CD14-positive monocyte (primary cell): ENCODE measurements at regions not wholly inside any gene's neighbourhood (a gene's known extent, or its start where the extent isn't known, plus 50 kb on each side); places are given as distances from the start of the nearest gene placed in this dataset.

Experiments
- DNase-seq, 3 donors: peaks; one replicate each; pipeline ENCODE4 v3.0.0-alpha.2; 2011 to 2022
- H2AFZ ChIP-seq: 2 replicates; pipeline ENCODE4 v1.6.0; 2012; ENCODE audit warnings: mild to moderate bottlenecking, low read depth, low read length, inconsistent platforms; ENCODE audit not compliant: insufficient read depth, poor library complexity, severe bottlenecking
- H3K27ac ChIP-seq, 2 donors: 1 replicate in 1 of 2; 2 replicates in 1 of 2; pipeline ENCODE4 v1.5.1; 2012 to 2013; ENCODE audit warnings: low read length in 2 of 2, control low read depth in 1 of 2, inconsistent platforms in 1 of 2, low read depth in 1 of 2, mild to moderate bottlenecking in 1 of 2
- H3K27me3 ChIP-seq, 2 donors: one replicate each; pipeline versions ENCODE4 v1.6.0 to v1.6.1; 2011 to 2013; ENCODE audit warnings: low read length in 2 of 2; ENCODE audit not compliant: control insufficient read depth in 2 of 2, insufficient read depth in 2 of 2
- H3K36me3 ChIP-seq, 2 donors: replicated peaks in 1 of 2; 1 replicate in 1 of 2; 2 replicates in 1 of 2; pipeline versions ENCODE4 v1.5.1 to v1.6.1; 2012 to 2013; ENCODE audit warnings: low read length in 2 of 2, control low read depth in 1 of 2, inconsistent platforms in 1 of 2, mild to moderate bottlenecking in 1 of 2; ENCODE audit not compliant: insufficient read depth in 2 of 2, control insufficient read depth in 1 of 2
- H3K4me1 ChIP-seq, 2 donors: 1 replicate in 1 of 2; 2 replicates in 1 of 2; pipeline versions ENCODE4 v1.5.1 to v1.6.1; 2012 to 2013; ENCODE audit warnings: low read length in 2 of 2, control low read depth in 1 of 2, inconsistent platforms in 1 of 2, mild to moderate bottlenecking in 1 of 2, moderate library complexity in 1 of 2; ENCODE audit not compliant: insufficient read depth in 2 of 2, control insufficient read depth in 1 of 2
- H3K4me2 ChIP-seq: replicated peaks from 2 replicates; pipeline ENCODE3; 2012; ENCODE audit warnings: low read length, moderate library complexity, mild to moderate bottlenecking; ENCODE audit not compliant: poor library complexity, severe bottlenecking; ENCODE audit errors: extremely low read depth
- H3K4me3 ChIP-seq, 3 experiments: fragments of 200-600 bp in 1 of 3; sonication (generic) in 1 of 3; replicated peaks in 1 of 3; 1 replicate in 2 of 3; 2 replicates in 1 of 3; pipeline ENCODE4 v1.5.1; 2011 to 2013; ENCODE audit warnings: low read length in 3 of 3, mild to moderate bottlenecking in 3 of 3, control low read depth in 2 of 3, low read depth in 2 of 3, inconsistent platforms in 1 of 3, moderate library complexity in 1 of 3
- H3K79me2 ChIP-seq: 2 replicates; pipeline ENCODE4 v1.6.0; 2012; ENCODE audit warnings: mild to moderate bottlenecking, control low read depth, inconsistent platforms, low read length, moderate library complexity; ENCODE audit not compliant: insufficient read depth
- H3K9ac ChIP-seq: 2 replicates; pipeline ENCODE4 v1.6.0; 2017; ENCODE audit warnings: low read length, mild to moderate bottlenecking; ENCODE audit not compliant: insufficient read depth, poor library complexity, severe bottlenecking
- H3K9me3 ChIP-seq, 2 donors: replicated peaks in 1 of 2; 1 replicate in 1 of 2; 2 replicates in 1 of 2; pipeline versions ENCODE4 v1.5.1 to v1.6.1; 2012 to 2013; ENCODE audit warnings: low read length in 2 of 2, control low read depth in 1 of 2; ENCODE audit not compliant: control insufficient read depth in 1 of 2, insufficient read depth in 1 of 2
- H4K20me1 ChIP-seq: 2 replicates; pipeline ENCODE4 v1.6.0; 2012; ENCODE audit warnings: mild to moderate bottlenecking, low read length, control low read depth, moderate library complexity; ENCODE audit not compliant: insufficient read depth
- H3K27ac Mint-ChIP-seq, 7 donors: one replicate each; pipeline ENCODE4 v1.8.0; 2020; ENCODE audit warnings: mild to moderate bottlenecking in 7 of 7, mixed read lengths in 7 of 7, moderate library complexity in 6 of 7, inconsistent platforms in 2 of 7
- H3K27me3 Mint-ChIP-seq, 3 donors: one replicate each; pipeline ENCODE4 v1.8.0; 2021 to 2022; ENCODE audit warnings: low read depth in 3 of 3, mild to moderate bottlenecking in 3 of 3, mixed read lengths in 3 of 3, moderate library complexity in 3 of 3, inconsistent platforms in 1 of 3
- H3K36me3 Mint-ChIP-seq, 2 donors: one replicate each; pipeline ENCODE4 v1.8.0; 2020; ENCODE audit warnings: mixed read lengths in 2 of 2, inconsistent platforms in 1 of 2, mild to moderate bottlenecking in 1 of 2
- H3K4me1 Mint-ChIP-seq: one replicate; pipeline ENCODE4 v1.8.0; 2020; ENCODE audit warnings: mild to moderate bottlenecking, mixed read lengths
- H3K4me3 Mint-ChIP-seq, 2 donors: one replicate each; pipeline ENCODE4 v1.8.0; 2020; ENCODE audit warnings: mild to moderate bottlenecking in 2 of 2, mixed read lengths in 2 of 2, moderate library complexity in 1 of 2
- H3K9me3 Mint-ChIP-seq, 7 donors: one replicate each; pipeline ENCODE4 v1.8.0; 2020 to 2022; ENCODE audit warnings: mixed read lengths in 7 of 7, mild to moderate bottlenecking in 6 of 7, moderate library complexity in 6 of 7, inconsistent platforms in 2 of 7
- CTCF ChIP-seq: fragments of 200-600 bp; IDR thresholded peaks from one replicate; pipeline ENCODE4 v1.8.0; 2022; ENCODE audit warnings: antibody characterized with exemption, mild to moderate bottlenecking
- intact Hi-C, 2 donors: fragments of 100-400 bp; cut with micrococcal nuclease; formaldehyde crosslinking; loops; one replicate each; pipeline versions ENCODE4 v1.15.0 to v1.15.1; 2023

GRCh38 chr6:138600261-138600660, 101.0 kb upstream of the NHSL1 start:
- H3K36me3 Mint-ChIP-seq, result no peaks in the 10 kb centered on the region
- Histone ChIP-seq H2AFZ (no peak overlapping the region), H3K4me1 (no peaks in the 10 kb centered on the region), H3K9me3 (no peaks in the 10 kb centered on the region), H3K27me3 (no peaks in the 10 kb centered on the region), H3K36me3 (no peaks in the 10 kb centered on the region), H3K9ac (no peak overlapping the region), H4K20me1 (no peaks in the 10 kb centered on the region), H3K27ac (no peak overlapping the region), H3K4me2 (no peak overlapping the region), H3K4me3 (no peak overlapping the region), H3K79me2 (no peaks in the 10 kb centered on the region)
- TF ChIP-seq CTCF, result no peak
- no peak for DNase-seq
- peaks cover 2 to 8% (median 3%) of the 10 kb centered on the region in 3 donors for H3K27me3 Mint-ChIP-seq
- H3K27ac Mint-ChIP-seq, result no peak overlapping the region
- no peak overlapping the region for H3K4me3 Mint-ChIP-seq
- peaks cover 0 to 2% (median 0%) of the 10 kb centered on the region in 7 donors for H3K9me3 Mint-ChIP-seq
- intact Hi-C loops, result no loop called here
- no peaks in the 10 kb centered on the region for H3K4me1 Mint-ChIP-seq

GRCh38 chr6:138600726-138601125, 101.4 kb upstream of the NHSL1 start:
- H3K27me3 Mint-ChIP-seq, result peaks cover 2 to 8% (median 6%) of the 10 kb centered on the region in 3 donors
- Histone ChIP-seq H3K4me2 (no peak overlapping the region), H3K4me1 (no peaks in the 10 kb centered on the region), H4K20me1 (no peaks in the 10 kb centered on the region), H3K27ac (no peak overlapping the region), H3K4me3 (no peak overlapping the region), H2AFZ (no peak overlapping the region), H3K79me2 (no peaks in the 10 kb centered on the region), H3K9me3 (no peaks in the 10 kb centered on the region), H3K36me3 (no peaks in the 10 kb centered on the region), H3K9ac (no peak overlapping the region), H3K27me3 (no peaks in the 10 kb centered on the region)
- peaks cover 0 to 2% (median 0%) of the 10 kb centered on the region in 7 donors for H3K9me3 Mint-ChIP-seq
- H3K4me1 Mint-ChIP-seq, result no peaks in the 10 kb centered on the region
- no peak for TF ChIP-seq CTCF
- no peak for DNase-seq
- no peak overlapping the region for H3K27ac Mint-ChIP-seq
- intact Hi-C loops, result no loop called here
- H3K4me3 Mint-ChIP-seq, result no peak overlapping the region
- no peaks in the 10 kb centered on the region for H3K36me3 Mint-ChIP-seq
